ENCODE measurements at regions not wholly inside any gene's neighbourhood (a gene's known extent, or its start where the extent isn't known, plus 50 kb on each side); places are given as distances from the start of the nearest gene placed in this dataset.

GRCh38 chr1:55529017-55529416, 313.9 kb upstream of the USP24 start:
- TF ChIP-seq POLR2A (IDR thresholded peaks at IDR 0.05) (no peak), CTCF (IDR thresholded peaks at IDR 0.05 in 8 of 11, conservative IDR thresholded peaks at IDR 0.05 in 3 of 11) (no peak)
